GM18511 (cell line): ENCODE measurements at regions not wholly inside any gene's neighbourhood (a gene's known extent, or its start where the extent isn't known, plus 50 kb on each side); places are given as distances from the start of the nearest gene placed in this dataset.

Source experiments
- ATAC-seq: cut with Tn5 transposase; IDR thresholded peaks from one replicate; pipeline ENCODE4 v1.9.1; 2021; ENCODE audit warnings: mild to moderate bottlenecking, moderate library complexity; ENCODE audit not compliant: unreplicated experiment

GRCh38 chr4:111635646-111636045 lies 509.6 kb upstream of the FAM241A start:
- ATAC-seq: no peak

GRCh38 chr4:111636961-111637585 lies 508.2 kb upstream of the FAM241A start:
- no peak for ATAC-seq

GRCh38 chr4:111639120-111639690 lies 506.0 kb upstream of the FAM241A start:
- no peak for ATAC-seq

GRCh38 chr4:111639876-111640275 lies 505.4 kb upstream of the FAM241A start:
- ATAC-seq: no peak

GRCh38 chr4:111641813-111642579 lies 503.3 kb upstream of the FAM241A start:
- peak; percentile 98 for ATAC-seq

- no peak for ATAC-seq
These were observed 497.2 kb upstream of the FAM241A start for GRCh38 chr4:111648056-111648455.

- no peak for ATAC-seq
These were observed 495.9 kb upstream of the FAM241A start for GRCh38 chr4:111649308-111649707.

GRCh38 chr4:111650146-111650545 lies 495.1 kb upstream of the FAM241A start:
- no peak for ATAC-seq

GRCh38 chr4:111650674-111651086 lies 494.6 kb upstream of the FAM241A start:
- no peak for ATAC-seq

GRCh38 chr4:111652236-111652635 lies 493.0 kb upstream of the FAM241A start:
- ATAC-seq: no peak

GRCh38 chr4:111652986-111653385 lies 492.3 kb upstream of the FAM241A start:
- ATAC-seq: no peak

- ATAC-seq: no peak
These were observed 482.8 kb upstream of the FAM241A start for GRCh38 chr4:111662496-111662895.

GRCh38 chr4:111664308-111664945 lies 480.8 kb upstream of the FAM241A start:
- no peak for ATAC-seq

GRCh38 chr4:111666826-111667360 lies 478.4 kb upstream of the FAM241A start:
- ATAC-seq: no peak

- no peak for ATAC-seq
These were observed 473.5 kb upstream of the FAM241A start for GRCh38 chr4:111671756-111672155.

- ATAC-seq: no peak
These were observed 469.5 kb upstream of the FAM241A start for GRCh38 chr4:111675746-111676145.

- ATAC-seq: no peak
These were observed 468.7 kb upstream of the FAM241A start for GRCh38 chr4:111676533-111676932.

GRCh38 chr4:111678479-111678878 lies 466.8 kb upstream of the FAM241A start:
- ATAC-seq: no peak

- ATAC-seq: no peak
These were observed 466.3 kb upstream of the FAM241A start for GRCh38 chr4:111678908-111679307.

GRCh38 chr4:111681270-111681669 lies 464.0 kb upstream of the FAM241A start:
- ATAC-seq: no peak

- ATAC-seq: no peak
These were observed 463.5 kb upstream of the FAM241A start for GRCh38 chr4:111681751-111682150.
